Smooth muscle cell (in vitro differentiated cells): ENCODE measurements at regions not wholly inside any gene's neighbourhood (a gene's known extent, or its start where the extent isn't known, plus 50 kb on each side); places are given as distances from the start of the nearest gene placed in this dataset.

Source experiments
- DNase-seq: peaks from one replicate; lab custom pipeline; 2025; ENCODE audit not compliant: unreplicated experiment; lab: John Stamatoyannopoulos, UW
- H2AFZ ChIP-seq: fragments of 200-600 bp; sonication (generic); 2 replicates; pipeline ENCODE4 v1.6.0; 2016; ENCODE audit warnings: antibody characterized with exemption, low read depth, mild to moderate bottlenecking
- H3F3A ChIP-seq: fragments of 200-600 bp; sonication (generic); 2 replicates; pipeline ENCODE4 v1.6.0; 2017; ENCODE audit warnings: antibody characterized with exemption, low read depth
- H3K27ac ChIP-seq: fragments of 200-600 bp; sonication (generic); 2 replicates; pipeline ENCODE4 v1.5.1; 2016; ENCODE audit warnings: low read depth, mild to moderate bottlenecking
- H3K27me3 ChIP-seq: fragments of 200-600 bp; sonication (generic); 2 replicates; pipeline ENCODE4 v1.6.1; 2016; ENCODE audit warnings: low read depth, mild to moderate bottlenecking
- H3K36me3 ChIP-seq: fragments of 200-600 bp; sonication (generic); 2 replicates; pipeline ENCODE4 v1.5.1; 2016; ENCODE audit warnings: low read depth
- H3K4me1 ChIP-seq: fragments of 200-600 bp; sonication (generic); 2 replicates; pipeline ENCODE4 v1.5.1; 2016; ENCODE audit warnings: low read depth
- H3K4me2 ChIP-seq: fragments of 200-600 bp; sonication (generic); 2 replicates; pipeline ENCODE4 v1.6.0; 2016; ENCODE audit warnings: mild to moderate bottlenecking
- H3K4me3 ChIP-seq: fragments of 200-600 bp; sonication (generic); 2 replicates; pipeline ENCODE4 v1.5.1; 2016; ENCODE audit warnings: mild to moderate bottlenecking
- H3K79me2 ChIP-seq: fragments of 200-600 bp; sonication (generic); 2 replicates; pipeline ENCODE4 v1.6.0; 2016; ENCODE audit warnings: low read depth, mild to moderate bottlenecking
- H3K9ac ChIP-seq: fragments of 200-600 bp; sonication (generic); 2 replicates; pipeline ENCODE4 v1.6.0; 2016; ENCODE audit warnings: low read depth
- H3K9me3 ChIP-seq: fragments of 200-600 bp; sonication (generic); replicated peaks from 2 replicates; pipeline ENCODE4 v1.5.1; 2016; ENCODE audit warnings: low read depth
- H4K20me1 ChIP-seq: fragments of 200-600 bp; sonication (generic); 2 replicates; pipeline ENCODE4 v1.6.0; 2016; ENCODE audit warnings: low read depth
- CTCF ChIP-seq: fragments of 200-600 bp; sonication (generic); IDR thresholded peaks from 2 replicates; pipeline ENCODE4 v1.5.1; 2017; ENCODE audit warnings: borderline replicate concordance, mild to moderate bottlenecking, antibody characterized with exemption; ENCODE audit not compliant: insufficient read depth, poor library complexity, severe bottlenecking
- WGBS: methylation state at CpG from one replicate; pipeline ENCODE4 v1.1.7; 2016; ENCODE audit warnings: low lambda C conversion rate; 5-methylcytosine and 5-hydroxymethylcytosine counted together

GRCh38 chrX:150236327-150236726 lies 126.8 kb upstream of the MAMLD1 start:
- H3K9ac ChIP-seq = no peak overlapping the region
- WGBS = 58% methylated on average over 3 of the region's 3 CpGs
- no peaks in the 10 kb centered on the region for H3K36me3 ChIP-seq
- H4K20me1 ChIP-seq = no peaks in the 10 kb centered on the region
- DNase-seq = no peak
- TF ChIP-seq CTCF = no peak
- H3K4me3 ChIP-seq = no peak overlapping the region
- H3K27ac ChIP-seq = no peak overlapping the region
- H3K27me3 ChIP-seq = no peaks in the 10 kb centered on the region
- H3K9me3 ChIP-seq = no peaks in the 10 kb centered on the region
- H3K4me1 ChIP-seq = no peaks in the 10 kb centered on the region
- H3F3A ChIP-seq = no peaks in the 10 kb centered on the region
- no peaks in the 10 kb centered on the region for H3K79me2 ChIP-seq
- H2AFZ ChIP-seq = no peak overlapping the region
- H3K4me2 ChIP-seq = no peak overlapping the region

- Histone ChIP-seq H3K36me3 (no peaks in the 10 kb centered on the region), H3K4me2 (no peak overlapping the region), H3K4me1 (no peaks in the 10 kb centered on the region), H3K4me3 (no peak overlapping the region), H3F3A (no peaks in the 10 kb centered on the region), H4K20me1 (no peaks in the 10 kb centered on the region), H3K9ac (no peak overlapping the region), H3K27me3 (no peaks in the 10 kb centered on the region), H3K79me2 (no peaks in the 10 kb centered on the region), H3K27ac (no peak overlapping the region), H2AFZ (no peak overlapping the region), H3K9me3 (no peaks in the 10 kb centered on the region)
- no peak for DNase-seq
- WGBS = 61% methylated on average over 6 of the region's 6 CpGs
- TF ChIP-seq CTCF = no peak
Measured at GRCh38 chrX:150238632-150239382, 124.3 kb upstream of the MAMLD1 start.

- no peaks in the 10 kb centered on the region for H3K79me2 ChIP-seq
- H3K9me3 ChIP-seq = no peaks in the 10 kb centered on the region
- H4K20me1 ChIP-seq = no peaks in the 10 kb centered on the region
- H3K4me1 ChIP-seq = no peaks in the 10 kb centered on the region
- no peaks in the 10 kb centered on the region for H3K36me3 ChIP-seq
- 88% methylated on average over 4 of the region's 4 CpGs for WGBS
- H2AFZ ChIP-seq = no peak overlapping the region
- H3K9ac ChIP-seq = no peak overlapping the region
- H3K4me2 ChIP-seq = no peak overlapping the region
- H3K4me3 ChIP-seq = no peak overlapping the region
- H3F3A ChIP-seq = no peaks in the 10 kb centered on the region
- H3K27me3 ChIP-seq = no peaks in the 10 kb centered on the region
- no peak for TF ChIP-seq CTCF
- no peak for DNase-seq
- H3K27ac ChIP-seq = no peak overlapping the region
Measured at GRCh38 chrX:150239946-150240642, 123.0 kb upstream of the MAMLD1 start.
